ENCODE measurements at regions not wholly inside any gene's neighbourhood (a gene's known extent, or its start where the extent isn't known, plus 50 kb on each side); places are given as distances from the start of the nearest gene placed in this dataset.

DNA sequence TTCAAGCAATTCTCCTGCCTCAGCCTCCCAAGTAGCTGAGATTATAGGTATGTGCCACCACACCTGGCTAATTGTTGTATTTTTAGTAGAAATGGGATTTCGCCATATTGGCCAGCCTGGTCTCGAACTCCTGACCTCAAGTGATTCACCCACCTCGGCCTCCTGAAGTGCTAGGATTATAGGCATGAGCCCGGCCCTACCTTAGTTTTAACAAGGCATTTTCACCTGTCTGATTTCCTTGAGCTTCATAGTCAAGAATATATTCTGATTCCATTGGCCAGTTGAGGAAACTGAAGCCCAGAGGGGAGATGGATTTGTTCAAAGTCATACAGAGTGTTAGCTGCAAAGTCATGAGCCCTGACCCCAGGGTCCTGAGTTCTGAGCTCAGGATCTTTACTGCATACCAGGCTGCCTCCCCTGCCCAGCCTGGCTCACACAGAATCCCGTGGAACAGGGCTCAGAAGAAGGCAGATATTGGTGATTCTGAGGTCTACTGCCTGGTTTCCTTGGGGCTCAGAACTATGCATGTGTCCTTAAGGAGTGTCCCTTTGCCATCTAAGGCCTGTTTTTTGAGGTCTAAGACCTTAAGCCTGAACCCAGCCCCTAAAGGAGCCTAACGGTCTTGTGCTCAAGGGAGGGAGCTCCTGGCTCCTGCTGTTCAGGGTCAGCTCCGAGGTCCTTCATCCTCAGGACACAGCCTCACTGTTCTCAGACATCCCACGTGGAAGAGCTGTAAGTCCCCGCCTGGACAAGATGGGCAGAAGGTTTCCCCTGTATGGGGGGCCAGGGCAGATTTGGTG lies 134.4 kb downstream of the SMAD6 start (continued):
- no peak for TF ChIP-seq JUND (IDR thresholded peaks at IDR 0.05; ENCODE audit: low read length)
- TF ChIP-seq CHD1 (IDR thresholded peaks at IDR 0.05; ENCODE audit: low read depth, low read length), result no peak
- no peak for TF ChIP-seq NANOG (IDR thresholded peaks at IDR 0.05; ENCODE audit: insufficient read depth, low read depth, low read length, poor library complexity, severe bottlenecking)
- no peak for TF ChIP-seq ASH2L (IDR thresholded peaks at IDR 0.05; ENCODE audit: low read length)
- TF ChIP-seq EGR1 (IDR thresholded peaks at IDR 0.05; ENCODE audit: borderline replicate concordance, low read depth, low read length), result no peak
- no peak for TF ChIP-seq POLR2A (IDR thresholded peaks at IDR 0.05; ENCODE audit: control extremely low read depth in 1 of 2, low read depth in 2 of 2, low read length in 2 of 2)
